Hepatocyte (in vitro differentiated cells): ENCODE measurements at regions not wholly inside any gene's neighbourhood (a gene's known extent, or its start where the extent isn't known, plus 50 kb on each side); places are given as distances from the start of the nearest gene placed in this dataset.

Source experiments
- EZH2 ChIP-seq: fragments of 200-600 bp; sonication (generic); IDR thresholded peaks from 2 replicates; pipeline ENCODE4 v1.6.1; 2016; ENCODE audit warnings: antibody characterized with exemption, mild to moderate bottlenecking, borderline replicate concordance
- EZH2phosphoT487 ChIP-seq: fragments of 200-600 bp; sonication (generic); IDR thresholded peaks from one replicate; pipeline ENCODE4 v1.6.1; 2018; ENCODE audit warnings: antibody characterized with exemption, mild to moderate bottlenecking, low read depth, moderate library complexity; ENCODE audit not compliant: unreplicated experiment, severe bottlenecking
- TF ChIP-seq, protein P1 (sequence below): fragments of 200-600 bp; sonication (generic); IDR thresholded peaks from 2 replicates; pipeline ENCODE4 v1.5.1; 2016; ENCODE audit warnings: antibody characterized with exemption, mild to moderate bottlenecking; ENCODE audit not compliant: poor library complexity

DNA sequence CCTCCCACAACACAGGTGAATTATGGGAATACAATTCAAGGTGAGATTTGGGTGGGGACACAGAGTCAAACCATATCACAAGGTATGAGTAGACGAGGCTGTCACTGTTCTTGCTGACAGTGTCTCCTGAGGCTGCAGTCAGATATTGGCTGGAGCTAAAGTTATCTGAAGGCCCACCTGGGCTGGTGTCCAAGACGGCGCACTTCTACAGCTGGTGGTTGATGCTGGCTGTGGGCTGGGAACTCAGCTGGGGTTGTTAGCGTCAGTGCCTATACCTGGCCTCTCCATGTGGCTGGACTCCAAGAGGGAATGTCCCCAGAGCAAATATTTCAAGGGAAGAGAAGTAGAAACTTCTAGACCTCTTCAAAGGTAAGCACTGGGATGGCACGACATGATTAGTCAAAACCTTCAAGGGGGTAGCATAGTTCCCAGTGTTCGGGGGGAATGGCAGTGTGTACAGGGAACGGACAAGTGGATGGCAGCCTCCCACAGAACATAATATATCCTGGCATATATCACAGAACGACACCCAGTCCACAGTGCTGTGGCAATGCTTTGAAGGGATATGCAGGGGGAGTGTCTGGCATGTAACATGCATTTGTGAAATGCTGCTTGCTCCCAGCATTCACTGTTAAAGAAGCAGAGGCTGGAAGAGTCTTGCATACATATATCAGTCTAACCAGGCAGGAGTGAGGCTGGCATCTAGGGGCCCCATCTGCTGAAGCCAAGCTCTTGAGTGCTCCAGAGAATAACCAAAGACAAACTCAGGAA lies 126.7 kb upstream of the RFLNA start:
- TF ChIP-seq, protein P1, sequence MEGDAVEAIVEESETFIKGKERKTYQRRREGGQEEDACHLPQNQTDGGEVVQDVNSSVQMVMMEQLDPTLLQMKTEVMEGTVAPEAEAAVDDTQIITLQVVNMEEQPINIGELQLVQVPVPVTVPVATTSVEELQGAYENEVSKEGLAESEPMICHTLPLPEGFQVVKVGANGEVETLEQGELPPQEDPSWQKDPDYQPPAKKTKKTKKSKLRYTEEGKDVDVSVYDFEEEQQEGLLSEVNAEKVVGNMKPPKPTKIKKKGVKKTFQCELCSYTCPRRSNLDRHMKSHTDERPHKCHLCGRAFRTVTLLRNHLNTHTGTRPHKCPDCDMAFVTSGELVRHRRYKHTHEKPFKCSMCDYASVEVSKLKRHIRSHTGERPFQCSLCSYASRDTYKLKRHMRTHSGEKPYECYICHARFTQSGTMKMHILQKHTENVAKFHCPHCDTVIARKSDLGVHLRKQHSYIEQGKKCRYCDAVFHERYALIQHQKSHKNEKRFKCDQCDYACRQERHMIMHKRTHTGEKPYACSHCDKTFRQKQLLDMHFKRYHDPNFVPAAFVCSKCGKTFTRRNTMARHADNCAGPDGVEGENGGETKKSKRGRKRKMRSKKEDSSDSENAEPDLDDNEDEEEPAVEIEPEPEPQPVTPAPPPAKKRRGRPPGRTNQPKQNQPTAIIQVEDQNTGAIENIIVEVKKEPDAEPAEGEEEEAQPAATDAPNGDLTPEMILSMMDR, result no peak
- TF ChIP-seq EZH2phosphoT487 (no peak), EZH2 (no peak)
